ENCODE measurements at regions not wholly inside any gene's neighbourhood (a gene's known extent, or its start where the extent isn't known, plus 50 kb on each side); places are given as distances from the start of the nearest gene placed in this dataset.

- H3K27ac ChIP-seq (ENCODE audit: control insufficient read depth, insufficient read depth): no peak overlapping the region
- ChIA-PET SMC1A (ENCODE audit: uncharacterized antibody, unreplicated experiment) (interaction anchor here (0.6 kb wide), 1 partner anchor 1011 kb away, joined by 3 read pairs; no protein-coding TSS in a partner anchor), CTCF (no interaction called here), POLR2A (no interaction called here), RAD21 (ENCODE audit: unreplicated experiment) (no interaction called here)
- H3K27me3 ChIP-seq (replicated peaks in 1 of 2; ENCODE audit: control insufficient read depth in 2 of 2, insufficient read depth in 2 of 2, low read length in 1 of 2): no peaks in the 10 kb centered on the region
- no peaks in the 10 kb centered on the region; the same call in 2 of the 3 replicates for H3K9me3 ChIP-seq (replicated peaks; ENCODE audit: control insufficient read depth, insufficient read depth, low read length)
- DNase-seq (ENCODE audit: low read depth, low spot score): no peak
- BruUV-seq (replicated peaks): no TSS peak
- no peaks in the 10 kb centered on the region for H3K79me2 ChIP-seq (ENCODE audit: control insufficient read depth, insufficient read depth, low read length)
- H3K4me1 ChIP-seq (ENCODE audit: control insufficient read depth, insufficient read depth, low read length): no peaks in the 10 kb centered on the region
- TF ChIP-seq RUNX3 (IDR thresholded peaks at IDR 0.05; ENCODE audit: low read length): peak; percentile 30
- no peak for TF ChIP-seq SUZ12 (IDR thresholded peaks at IDR 0.05; ENCODE audit: unreplicated experiment)
- no peak for TF ChIP-seq CBFB (IDR thresholded peaks at IDR 0.05; ENCODE audit: low read depth)
- H2AFZ ChIP-seq (ENCODE audit: control insufficient read depth, low read depth, low read length): no peak overlapping the region
- in situ Hi-C loops (cut with MboI): no loop called here
- H3K4me3 ChIP-seq: no peak overlapping the region
- ATAC-seq: peak; percentile 38; the same call in 1 of the 3 replicates
- no peaks in the 10 kb centered on the region for H4K20me1 ChIP-seq (ENCODE audit: control insufficient read depth, insufficient read depth)
- intact Hi-C loops (cut with micrococcal nuclease; ENCODE audit: unreplicated experiment): no loop called here
- no peak for FAIRE-seq
- WGBS (ENCODE audit: insufficient coverage, insufficient replicate concordance, low lambda C conversion rate, missing lambda C conversion rate): 18% methylated on average over 5 of the region's 5 CpGs
- no peak overlapping the region for H3K9ac ChIP-seq (ENCODE audit: control insufficient read depth, insufficient read depth, low read length)
- H3K36me3 ChIP-seq (ENCODE audit: control insufficient read depth in 2 of 2, insufficient read depth in 2 of 2, low read length in 1 of 2): no peaks in the 10 kb centered on the region
- no peak overlapping the region; the same call in 1 of the 2 replicates for H3K4me2 ChIP-seq (ENCODE audit: control insufficient read depth, insufficient read depth)
Measured at GRCh38 chr4:54359919-54360650, 131.0 kb downstream of the PDGFRA start.

DNA sequence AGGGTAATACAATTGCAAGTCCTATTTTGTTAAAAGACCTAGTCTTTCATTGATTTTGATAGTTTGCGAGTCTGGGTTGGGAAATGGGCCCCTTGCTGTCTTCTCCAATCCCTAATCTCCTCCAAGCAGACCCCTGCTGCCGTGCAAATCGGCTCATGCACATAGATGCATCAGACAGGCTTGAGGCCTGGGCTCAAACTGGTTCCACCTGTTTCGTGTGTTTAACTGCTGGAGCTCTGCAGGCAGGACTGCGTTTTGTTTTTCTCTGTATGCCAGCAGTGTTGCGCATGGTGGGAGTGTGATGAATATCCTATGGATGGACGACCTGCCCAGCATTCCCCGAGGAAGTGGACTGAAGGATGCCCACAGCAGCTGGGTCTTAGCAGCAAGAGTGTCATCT, 133.9 kb downstream of the PDGFRA start:
- ChIA-PET RAD21 (ENCODE audit: unreplicated experiment) (no interaction called here), SMC1A (ENCODE audit: uncharacterized antibody, unreplicated experiment) (no interaction called here), CTCF (no interaction called here), POLR2A (no interaction called here)
- 14% methylated on average over 8 of the region's 8 CpGs for WGBS (ENCODE audit: insufficient coverage, insufficient replicate concordance, low lambda C conversion rate, missing lambda C conversion rate)
- Histone ChIP-seq H4K20me1 (ENCODE audit: control insufficient read depth, insufficient read depth) (no peaks in the 10 kb centered on the region), H2AFZ (ENCODE audit: control insufficient read depth, low read depth, low read length) (no peak overlapping the region), H3K27me3 (replicated peaks in 1 of 2; ENCODE audit: control insufficient read depth in 2 of 2, insufficient read depth in 2 of 2, low read length in 1 of 2) (no peaks in the 10 kb centered on the region), H3K9me3 (replicated peaks; ENCODE audit: control insufficient read depth, insufficient read depth, low read length) (no peaks in the 10 kb centered on the region; the same call in 2 of the 3 replicates), H3K4me3 (no peak overlapping the region), H3K4me2 (ENCODE audit: control insufficient read depth, insufficient read depth) (no peak overlapping the region), H3K36me3 (ENCODE audit: control insufficient read depth in 2 of 2, insufficient read depth in 2 of 2, low read length in 1 of 2) (no peaks in the 10 kb centered on the region), H3K79me2 (ENCODE audit: control insufficient read depth, insufficient read depth, low read length) (no peaks in the 10 kb centered on the region), H3K9ac (ENCODE audit: control insufficient read depth, insufficient read depth, low read length) (no peak overlapping the region), H3K27ac (ENCODE audit: control insufficient read depth, insufficient read depth) (no peak overlapping the region), H3K4me1 (ENCODE audit: control insufficient read depth, insufficient read depth, low read length) (no peaks in the 10 kb centered on the region)
- no peak for ATAC-seq
- no peak for DNase-seq (ENCODE audit: low read depth, low spot score)
- intact Hi-C loops (cut with micrococcal nuclease; ENCODE audit: unreplicated experiment): no loop called here
- no peak for FAIRE-seq
- in situ Hi-C loops (cut with MboI): no loop called here
- no peak for TF ChIP-seq JUNB (IDR thresholded peaks at IDR 0.05)
- no peak for TF ChIP-seq GABPA (IDR thresholded peaks at IDR 0.05; ENCODE audit: low read depth)
- TF ChIP-seq DPF2 (IDR thresholded peaks at IDR 0.05): no peak
- no TSS peak for BruUV-seq (replicated peaks)

Data from GM12878 (cell line).